22Rv1 (cell line): ENCODE measurements at regions not wholly inside any gene's neighbourhood (a gene's known extent, or its start where the extent isn't known, plus 50 kb on each side); places are given as distances from the start of the nearest gene placed in this dataset.
"Not testable (repeated sequence)": the region's sequence is repeated elsewhere in the genome, so short reads cannot be mapped to it uniquely, and the experiment has no call there.

Source experiments
- H3K27ac ChIP-seq: fragments of 450-650 bp; 2 replicates; pipeline ENCODE4 v1.5.1; 2017
- ZFX ChIP-seq: fragments of 450-650 bp; IDR thresholded peaks from 2 replicates; pipeline ENCODE4 v1.6.1; 2017; ENCODE audit warnings: antibody characterized with exemption, borderline replicate concordance
- TF ChIP-seq, protein P1 (sequence below): fragments of 450-650 bp; IDR thresholded peaks from 2 replicates; pipeline ENCODE4 v1.5.1; 2017; ENCODE audit warnings: mild to moderate bottlenecking

DNA sequence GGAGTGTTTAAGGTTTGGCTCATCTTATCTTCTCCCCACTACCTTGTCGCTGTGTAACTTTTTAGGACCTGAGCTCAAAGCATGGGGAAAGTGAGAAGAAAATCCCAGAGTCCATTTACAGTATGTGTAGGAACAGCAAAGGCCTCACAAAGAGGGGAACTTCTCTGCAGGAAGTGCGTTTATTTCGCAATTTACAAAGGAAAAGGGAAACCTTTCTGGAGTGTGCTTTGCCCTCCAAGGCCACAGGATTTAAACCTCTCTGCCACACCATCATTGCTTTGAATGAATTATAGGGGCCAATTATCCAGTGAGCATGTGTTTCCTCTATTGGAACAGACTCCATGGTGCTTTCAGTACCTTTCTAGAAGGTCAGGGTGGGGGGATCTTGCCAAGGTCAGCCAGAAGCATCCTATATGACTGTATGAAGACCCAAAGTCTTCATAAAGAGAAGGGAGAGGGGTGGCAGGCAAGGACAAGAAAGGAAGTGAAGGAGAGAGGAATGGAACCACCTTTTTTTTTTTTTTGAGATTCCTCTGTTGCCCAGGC lies 68.1 kb upstream of the LMO2 start:
- TF ChIP-seq, protein P1, sequence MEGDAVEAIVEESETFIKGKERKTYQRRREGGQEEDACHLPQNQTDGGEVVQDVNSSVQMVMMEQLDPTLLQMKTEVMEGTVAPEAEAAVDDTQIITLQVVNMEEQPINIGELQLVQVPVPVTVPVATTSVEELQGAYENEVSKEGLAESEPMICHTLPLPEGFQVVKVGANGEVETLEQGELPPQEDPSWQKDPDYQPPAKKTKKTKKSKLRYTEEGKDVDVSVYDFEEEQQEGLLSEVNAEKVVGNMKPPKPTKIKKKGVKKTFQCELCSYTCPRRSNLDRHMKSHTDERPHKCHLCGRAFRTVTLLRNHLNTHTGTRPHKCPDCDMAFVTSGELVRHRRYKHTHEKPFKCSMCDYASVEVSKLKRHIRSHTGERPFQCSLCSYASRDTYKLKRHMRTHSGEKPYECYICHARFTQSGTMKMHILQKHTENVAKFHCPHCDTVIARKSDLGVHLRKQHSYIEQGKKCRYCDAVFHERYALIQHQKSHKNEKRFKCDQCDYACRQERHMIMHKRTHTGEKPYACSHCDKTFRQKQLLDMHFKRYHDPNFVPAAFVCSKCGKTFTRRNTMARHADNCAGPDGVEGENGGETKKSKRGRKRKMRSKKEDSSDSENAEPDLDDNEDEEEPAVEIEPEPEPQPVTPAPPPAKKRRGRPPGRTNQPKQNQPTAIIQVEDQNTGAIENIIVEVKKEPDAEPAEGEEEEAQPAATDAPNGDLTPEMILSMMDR: no peak
- TF ChIP-seq ZFX: no peak

DNA sequence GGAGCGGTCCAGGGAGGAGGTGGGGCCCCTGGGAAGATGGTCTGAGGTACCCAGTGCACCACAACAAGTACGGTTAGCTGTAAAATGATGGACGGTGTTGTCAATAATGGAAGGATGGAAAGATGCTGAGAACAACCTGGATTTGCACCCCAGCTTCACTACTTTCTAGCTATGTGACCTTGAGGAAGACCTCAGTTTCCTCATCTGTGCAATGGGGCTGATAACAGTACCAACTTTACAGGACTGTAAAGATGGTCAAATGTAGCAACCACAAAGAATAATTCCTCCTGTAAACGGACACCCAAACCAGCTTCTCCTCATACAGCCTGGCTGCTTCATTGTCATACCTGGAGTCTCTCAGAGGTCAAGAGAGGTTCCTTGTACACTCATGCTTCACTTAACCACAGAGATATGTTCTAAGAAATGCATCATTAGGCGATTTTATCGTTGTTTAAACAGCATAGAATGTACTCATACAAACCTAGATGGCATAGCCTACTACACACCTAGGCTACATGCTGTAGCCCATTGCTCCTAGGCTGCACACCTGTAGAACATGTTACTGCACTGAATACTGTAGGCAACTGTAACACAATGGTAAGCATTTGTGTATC lies 65.5 kb upstream of the LMO2 start:
- TF ChIP-seq, protein P1: no peak
- no peak for TF ChIP-seq ZFX
- no peak overlapping the region for H3K27ac ChIP-seq

More for the DNA sequence above, 68.1 kb upstream of the LMO2 start:
- no peak overlapping the region for H3K27ac ChIP-seq

DNA sequence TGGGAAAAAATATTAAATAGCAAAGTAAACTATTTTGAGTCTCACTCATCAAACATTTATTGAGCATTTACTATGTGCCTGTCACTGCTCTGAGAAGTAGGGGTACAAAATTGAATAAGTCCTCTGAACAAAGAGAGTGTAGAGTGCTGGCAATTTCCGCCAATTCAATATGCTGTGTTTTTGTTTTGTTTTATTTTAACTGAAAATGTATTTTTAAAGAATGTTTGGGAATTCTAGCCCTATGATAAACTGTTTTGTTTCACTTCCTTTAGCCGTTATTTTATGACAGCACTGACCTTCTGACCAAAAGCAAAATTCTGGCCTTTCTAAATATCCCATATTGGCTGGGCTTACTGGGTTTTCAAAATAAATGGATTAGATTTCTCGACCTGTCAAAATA lies 64.7 kb upstream of the LMO2 start:
- TF ChIP-seq, protein P1: no peak
- TF ChIP-seq ZFX: no peak
- no peak overlapping the region for H3K27ac ChIP-seq

DNA sequence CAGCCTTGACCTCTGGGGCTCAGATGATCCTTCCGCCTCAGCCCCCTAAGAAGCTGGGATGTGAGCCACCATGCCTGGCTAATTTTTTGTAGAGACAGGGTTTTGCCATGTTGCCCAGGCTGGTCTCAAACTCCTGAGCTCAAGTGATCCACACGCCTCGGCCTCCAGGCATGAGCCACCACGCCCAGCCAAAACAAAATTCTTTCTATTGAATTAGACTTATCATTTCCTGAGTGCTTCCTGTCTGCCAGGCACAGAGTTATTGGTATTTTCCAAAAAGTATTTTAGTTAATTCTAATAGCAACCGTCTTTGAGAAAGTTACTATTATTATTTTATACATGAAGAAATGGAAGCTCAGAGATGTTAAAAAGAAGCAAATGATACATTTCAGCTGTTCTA lies 61.4 kb upstream of the LMO2 start:
- no peak for TF ChIP-seq ZFX
- TF ChIP-seq, protein P1: no peak
- no peak overlapping the region for H3K27ac ChIP-seq

DNA sequence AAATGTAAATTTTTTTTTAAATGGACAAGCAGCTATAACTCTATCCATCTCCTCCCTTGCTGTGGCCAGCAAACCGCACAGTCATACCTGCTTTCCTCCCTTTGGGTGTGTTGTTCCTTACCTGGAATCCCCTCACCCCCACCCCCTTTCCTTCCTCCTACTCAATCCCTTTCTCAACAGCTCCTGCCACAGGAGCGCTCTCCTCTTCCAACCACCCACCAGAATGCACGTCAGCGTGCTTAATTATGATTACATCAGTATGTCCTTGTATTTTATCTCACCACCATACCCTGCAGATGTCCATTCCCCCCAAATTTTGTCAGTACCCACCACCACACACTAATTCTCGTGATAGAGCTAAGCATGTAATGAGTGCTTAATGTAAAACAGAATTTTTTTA lies 60.9 kb upstream of the LMO2 start:
- H3K27ac ChIP-seq: no peak overlapping the region
- TF ChIP-seq, protein P1: no peak
- TF ChIP-seq ZFX: no peak

DNA sequence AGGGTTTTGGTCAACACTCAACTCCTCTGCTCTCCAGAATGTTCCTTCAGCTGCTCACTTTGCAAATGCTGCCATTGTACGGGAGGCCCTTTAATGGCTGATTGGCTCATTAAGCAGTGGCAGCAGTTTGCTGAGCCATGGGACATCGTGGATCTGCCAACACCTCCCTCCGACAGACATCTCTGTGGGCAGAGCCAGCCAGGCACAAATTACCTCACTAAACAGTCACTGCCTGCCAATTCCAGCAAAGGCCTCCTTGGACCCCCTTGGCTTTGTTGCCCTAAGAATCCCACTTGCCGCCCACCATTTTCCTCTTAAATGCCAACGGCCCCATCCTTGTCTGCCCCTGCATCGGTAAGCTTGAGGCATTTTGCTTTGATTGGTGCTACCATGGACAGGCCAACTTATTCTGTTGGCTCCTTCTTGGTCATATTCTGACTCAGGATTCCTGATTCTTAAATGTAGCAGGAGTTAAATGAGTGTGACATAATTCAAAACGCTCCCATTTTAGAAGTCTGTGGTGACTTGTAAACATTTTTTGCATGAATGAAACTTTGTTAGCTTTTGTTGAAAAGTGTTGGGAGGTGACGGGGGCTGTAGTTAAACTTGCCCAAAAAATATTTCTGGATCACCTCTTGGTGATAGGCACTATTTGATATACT lies 57.5 kb upstream of the LMO2 start:
- H3K27ac ChIP-seq: no peak overlapping the region
- TF ChIP-seq, protein P1: no peak
- TF ChIP-seq ZFX: no peak

DNA sequence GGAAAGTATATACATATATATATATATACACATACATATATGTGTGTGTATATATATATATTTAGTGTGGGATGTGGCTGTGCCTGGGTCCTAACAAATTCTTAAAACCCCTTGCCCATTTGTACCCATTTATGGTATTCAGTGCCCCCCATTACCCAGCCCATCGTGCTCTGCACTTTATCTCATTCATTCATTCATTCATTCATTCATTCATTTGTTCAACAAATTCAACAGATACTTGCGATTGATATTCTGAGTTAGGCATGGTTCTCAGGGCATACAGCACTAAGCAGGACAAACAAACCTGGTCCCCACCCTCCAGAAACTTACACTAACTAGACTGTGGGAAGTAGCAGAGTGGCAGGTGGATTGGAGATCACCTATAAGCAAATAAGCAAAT lies 56.6 kb upstream of the LMO2 start:
- H3K27ac ChIP-seq: no peak overlapping the region
- TF ChIP-seq, protein P1: no peak

DNA sequence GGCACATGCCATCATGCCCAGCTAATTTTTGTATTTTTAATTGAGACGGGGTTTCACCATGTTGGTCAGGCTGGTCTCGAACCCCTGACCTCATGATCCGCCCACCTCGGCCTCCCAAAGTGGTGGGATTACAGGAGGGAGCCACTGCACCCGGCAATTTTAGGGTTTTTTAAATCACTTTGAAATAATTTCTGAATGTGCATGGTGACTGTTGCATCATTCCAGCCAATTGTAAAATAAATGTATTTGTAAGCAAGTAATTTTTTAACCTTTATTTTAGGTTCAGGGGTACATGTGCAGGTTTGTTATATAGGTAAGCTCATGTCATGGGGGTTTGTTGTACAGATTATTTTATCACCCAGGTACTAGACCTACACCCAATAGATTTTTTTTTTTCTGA lies 56.0 kb upstream of the LMO2 start:
- not testable (repeated sequence) for H3K27ac ChIP-seq
